GM21723 (cell line): ENCODE measurements at regions not wholly inside any gene's neighbourhood (a gene's known extent, or its start where the extent isn't known, plus 50 kb on each side); places are given as distances from the start of the nearest gene placed in this dataset.

ENCODE experiments used
- ATAC-seq: cut with Tn5 transposase; IDR thresholded peaks from one replicate; pipeline ENCODE4 v1.9.1; 2021; ENCODE audit warnings: mild to moderate bottlenecking, moderate library complexity; ENCODE audit not compliant: unreplicated experiment

DNA sequence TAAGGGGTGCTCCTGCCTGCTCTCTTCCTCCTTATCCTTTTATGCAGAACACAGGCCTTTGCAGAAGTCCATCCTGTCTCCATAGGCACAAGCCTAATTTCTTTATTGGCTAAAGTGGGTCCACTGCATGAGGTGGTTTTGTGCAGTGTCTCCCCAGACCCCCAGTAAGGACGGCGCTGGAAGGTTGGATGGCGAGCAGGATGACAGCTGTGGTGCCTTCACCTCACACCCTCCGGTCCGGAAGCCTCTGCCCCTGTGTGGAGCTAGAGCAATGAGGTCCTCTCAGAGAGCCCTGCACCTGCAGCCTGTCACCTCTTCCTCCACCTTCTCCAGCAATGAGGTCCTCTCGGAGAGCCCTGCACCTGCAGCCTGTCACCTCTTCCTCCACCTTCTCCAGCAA is 393.7 kb upstream of the IRX1 start:
- ATAC-seq, result no peak

DNA sequence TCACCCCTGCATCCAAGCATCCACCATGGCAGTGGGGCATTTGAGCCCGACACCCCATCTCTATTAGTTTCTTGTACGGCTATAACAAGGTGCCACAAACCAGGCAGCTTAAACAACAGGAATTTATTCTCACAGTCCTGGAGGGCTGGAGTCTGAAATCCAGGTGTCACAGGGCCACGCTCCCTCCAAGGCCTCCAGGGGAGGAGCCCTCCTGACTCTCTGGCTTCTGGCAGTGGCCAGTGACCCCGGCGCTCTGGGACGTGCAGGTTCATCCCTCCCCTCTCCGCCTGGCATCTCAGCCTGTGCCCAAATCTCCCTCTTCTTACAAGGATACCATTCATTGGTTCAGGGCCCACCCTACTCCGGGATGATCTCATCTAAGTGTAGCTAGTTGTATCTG is 394.5 kb upstream of the IRX1 start:
- no peak for ATAC-seq

DNA sequence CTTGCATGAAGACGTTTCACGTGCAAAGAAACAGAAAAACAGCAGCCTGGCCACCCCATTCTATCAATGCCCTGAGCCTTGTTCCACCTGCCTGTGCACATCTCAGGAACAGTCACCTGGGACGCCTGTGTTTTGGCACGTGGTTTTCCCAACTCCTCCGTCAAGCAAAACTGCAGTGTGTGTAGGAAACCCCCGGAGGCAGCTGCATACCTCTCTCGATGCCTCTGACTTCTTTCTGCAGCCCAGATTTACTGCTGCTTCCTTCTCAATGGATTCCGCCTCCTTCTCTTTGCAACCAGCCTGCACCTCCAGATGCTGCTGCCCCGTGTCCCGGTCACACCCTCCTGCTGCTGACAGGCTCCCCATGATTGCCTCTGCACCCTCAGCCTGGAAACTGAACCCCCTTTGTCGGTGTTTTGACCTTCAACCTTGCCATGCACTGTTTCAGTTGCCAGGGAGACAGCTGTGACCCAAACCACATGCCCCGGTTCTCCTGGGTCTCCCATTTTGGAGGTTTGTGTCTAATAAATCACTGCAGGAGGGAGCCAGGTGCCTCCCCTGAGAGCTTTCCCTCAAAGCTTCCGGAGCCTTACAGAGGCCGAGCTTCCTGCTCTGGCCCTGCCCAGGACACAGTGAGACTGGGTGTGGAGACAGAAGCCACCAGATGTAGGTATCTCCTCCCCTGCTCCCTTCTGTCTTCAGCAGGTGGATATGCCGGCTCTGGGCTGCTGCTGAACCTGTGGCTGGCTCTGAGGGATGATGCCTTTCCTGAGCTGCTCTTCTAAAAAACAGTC is 395.5 kb upstream of the IRX1 start:
- ATAC-seq, result no peak

DNA sequence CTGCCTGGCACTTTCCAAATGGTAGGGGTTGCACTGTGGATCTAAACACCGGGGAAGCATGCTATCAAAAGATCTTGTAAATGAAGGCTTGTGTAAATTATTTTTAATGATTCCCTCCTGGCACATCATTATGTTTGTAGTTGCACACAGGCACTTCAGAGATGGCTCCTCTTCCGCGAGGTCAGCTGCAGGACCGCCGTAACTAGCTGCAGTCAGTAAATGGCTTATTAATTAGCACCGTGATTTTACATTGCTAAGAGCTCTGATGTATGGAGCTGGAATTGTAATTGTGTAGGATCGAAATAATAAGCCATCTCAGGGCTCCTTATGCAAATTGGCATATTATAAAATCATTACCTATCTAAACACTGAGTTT is 397.6 kb upstream of the IRX1 start:
- ATAC-seq, result no peak

DNA sequence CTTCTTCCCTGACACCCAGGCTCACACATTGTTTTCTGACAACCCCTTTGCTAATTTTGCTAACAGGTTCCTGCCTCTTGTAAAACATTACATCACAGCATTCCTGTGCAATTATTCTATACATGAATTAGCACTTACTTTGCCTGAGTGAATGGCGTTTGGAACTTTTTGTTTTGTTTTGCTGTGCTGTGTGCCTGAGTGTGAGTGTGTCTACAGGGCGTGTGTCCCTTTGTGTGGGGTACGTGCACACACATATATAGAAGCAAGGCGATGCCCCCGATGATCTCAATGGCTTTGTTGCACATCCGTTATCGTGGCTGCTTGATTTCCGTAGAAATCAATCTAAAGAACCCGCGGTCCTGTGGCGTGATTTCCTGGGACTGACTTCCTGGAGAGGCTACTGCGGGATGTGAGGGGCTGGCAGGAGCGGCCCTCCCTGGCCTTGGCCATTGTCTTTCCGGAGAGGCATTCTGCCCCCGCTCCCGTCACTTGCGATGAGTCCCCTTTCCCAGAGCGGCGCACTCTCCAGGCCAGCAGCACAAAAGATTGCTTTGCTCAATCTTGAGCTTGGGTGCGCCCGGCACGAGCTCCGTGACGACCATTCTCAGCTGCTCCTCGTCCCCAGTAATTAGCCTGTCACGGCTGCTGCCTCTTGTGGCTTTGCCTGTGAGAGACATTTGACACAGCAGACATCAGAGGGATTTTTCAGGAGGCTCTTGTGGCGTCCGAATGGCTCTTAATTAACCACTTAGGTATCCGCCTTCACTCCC is 398.1 kb upstream of the IRX1 start:
- ATAC-seq, result no peak

DNA sequence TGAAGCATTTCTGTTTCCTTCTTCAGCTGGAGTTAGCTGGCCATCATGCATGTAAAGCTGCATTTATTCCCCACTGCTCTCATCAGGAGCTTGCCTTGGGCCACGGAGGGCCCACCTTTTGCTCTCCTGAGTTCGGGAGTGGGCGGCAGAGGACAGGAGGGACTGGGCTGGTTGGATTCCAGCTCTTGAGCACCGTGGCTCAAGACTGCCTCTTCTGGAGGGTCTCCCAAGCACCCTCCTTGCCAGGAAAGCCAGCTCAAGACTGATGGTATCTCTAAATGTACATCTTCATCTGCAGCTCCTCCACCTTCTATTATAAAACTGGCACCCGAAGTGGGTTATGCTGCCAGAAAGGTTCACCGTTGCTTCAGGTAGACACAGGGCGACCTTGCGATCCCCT is 399.6 kb upstream of the IRX1 start:
- ATAC-seq, result no peak

DNA sequence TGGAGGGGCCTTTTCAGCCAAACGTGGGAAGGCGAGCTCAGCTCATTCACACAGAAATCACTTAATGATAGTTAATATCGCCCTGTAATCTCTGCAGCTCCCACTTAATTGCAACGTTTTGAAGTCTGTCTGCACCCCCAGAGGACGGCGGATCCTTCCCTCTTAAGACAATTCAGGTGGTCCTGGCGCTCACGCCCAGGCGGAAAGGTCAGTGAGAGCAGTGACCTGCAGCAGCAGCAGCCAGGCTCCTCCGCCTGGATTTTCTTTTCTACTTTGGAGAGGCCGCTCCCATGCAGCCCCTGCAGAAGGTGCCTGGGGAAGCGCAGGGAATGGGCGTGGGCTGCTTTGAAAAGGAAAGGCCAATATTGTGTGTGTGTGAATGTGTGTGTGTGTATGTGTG is 400.9 kb upstream of the IRX1 start:
- ATAC-seq, result no peak

DNA sequence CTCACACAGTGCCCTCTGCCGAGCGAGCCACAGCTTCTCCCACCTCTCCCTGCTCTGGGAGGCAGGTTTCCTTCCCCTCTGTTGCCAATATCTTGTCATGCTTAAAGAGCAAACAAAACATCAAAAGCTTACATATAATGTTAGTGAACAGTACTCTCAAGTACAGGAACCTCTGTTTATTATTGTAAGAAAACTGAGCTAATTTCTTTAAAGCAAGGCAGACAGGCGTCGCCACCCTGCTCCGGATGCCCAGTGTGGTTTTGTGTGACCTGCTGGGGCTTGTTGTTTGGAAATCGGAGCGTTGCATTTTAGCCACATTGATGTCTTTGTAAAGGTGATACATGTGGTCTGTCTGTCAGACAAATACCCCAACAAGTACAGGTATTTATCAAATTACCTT is 401.4 kb upstream of the IRX1 start:
- no peak for ATAC-seq

DNA sequence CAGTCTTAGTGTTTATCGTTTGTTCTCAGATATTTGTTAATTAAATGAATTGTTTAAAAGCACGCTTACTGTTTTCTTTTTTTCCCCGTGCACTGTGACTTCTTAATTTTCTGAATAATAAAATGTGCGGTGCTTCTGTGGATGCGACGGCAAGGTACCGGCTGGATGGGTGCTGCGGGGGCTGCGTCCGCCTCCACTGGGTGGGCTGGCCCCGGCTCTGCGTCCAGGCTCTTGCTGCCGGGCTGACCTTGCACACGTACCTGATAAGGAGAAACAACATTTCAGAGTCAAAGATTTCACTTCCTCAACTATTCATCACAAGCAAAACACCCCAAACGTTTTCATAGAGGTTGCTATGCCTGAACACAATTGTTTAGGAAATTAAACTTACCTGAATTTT is 404.0 kb upstream of the IRX1 start:
- no peak for ATAC-seq

DNA sequence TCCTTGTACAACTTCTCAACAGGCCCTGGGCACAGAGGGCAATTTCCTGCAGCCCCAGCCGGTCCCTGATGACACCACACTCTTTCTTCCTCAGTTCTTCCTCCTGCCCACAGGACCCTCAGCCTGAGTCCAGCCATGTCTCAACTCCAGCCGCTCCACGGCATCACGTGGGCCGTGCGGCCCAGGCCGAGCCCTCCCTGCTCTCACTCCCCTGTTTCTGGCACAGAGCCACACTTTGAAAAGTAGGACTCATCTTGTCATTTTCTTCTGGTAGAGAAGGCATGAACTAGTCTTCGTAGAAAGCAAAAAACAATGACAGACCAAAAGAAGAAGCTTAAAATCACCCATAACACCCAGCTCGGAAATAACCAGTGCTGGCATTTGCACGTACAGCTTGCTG is 404.7 kb upstream of the IRX1 start:
- no peak for ATAC-seq

DNA sequence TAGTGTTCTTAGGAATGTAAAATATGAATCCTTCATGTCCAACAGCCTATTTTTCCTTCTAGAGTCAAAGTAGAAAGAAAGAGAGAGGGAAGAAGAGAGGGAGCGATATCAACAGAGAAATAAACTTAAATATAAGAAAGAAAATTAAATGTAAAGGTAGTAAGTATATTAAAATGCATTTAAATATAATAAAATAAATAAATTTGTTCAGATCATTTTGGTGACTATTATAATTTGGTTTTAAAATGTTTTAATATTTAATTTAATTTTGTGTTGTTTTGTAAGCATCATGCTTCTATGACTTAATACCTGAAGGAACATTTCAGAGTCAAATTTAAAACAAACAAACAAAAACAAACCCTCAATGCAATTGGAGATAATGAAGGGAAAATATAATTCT is 405.2 kb upstream of the IRX1 start:
- ATAC-seq, result no peak

DNA sequence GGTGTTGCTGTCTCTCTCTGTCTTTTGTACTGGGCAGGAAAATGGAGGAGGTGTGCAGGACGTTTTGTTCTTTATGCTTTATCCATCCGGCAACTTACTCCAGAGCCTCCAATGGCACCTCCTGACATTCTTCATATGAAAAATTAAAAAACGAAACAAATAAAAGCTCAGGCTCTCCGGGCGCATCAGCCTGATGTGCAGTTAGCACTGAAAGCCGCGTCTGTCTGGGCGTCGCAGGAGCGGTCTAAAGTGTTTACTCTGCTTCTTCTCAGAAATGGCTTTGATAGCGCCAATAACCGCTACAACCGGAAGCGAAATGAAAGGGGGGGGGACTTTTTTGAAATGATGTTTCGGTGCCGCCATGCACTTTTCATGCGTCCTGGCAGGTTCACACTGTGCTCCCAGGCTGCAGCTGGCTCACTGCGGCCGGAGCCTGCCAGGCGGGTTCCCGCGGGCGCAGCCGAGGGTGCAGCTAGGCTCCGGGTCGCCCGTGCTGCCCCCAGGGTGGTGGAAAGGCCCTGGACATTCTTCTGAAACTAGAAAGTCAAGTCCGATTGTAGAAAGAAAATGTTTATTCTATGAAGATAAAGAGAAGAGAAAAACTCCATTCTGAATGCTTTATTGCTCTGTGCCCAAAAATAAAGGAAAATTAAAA is 407.7 kb upstream of the IRX1 start:
- ATAC-seq, result no peak

DNA sequence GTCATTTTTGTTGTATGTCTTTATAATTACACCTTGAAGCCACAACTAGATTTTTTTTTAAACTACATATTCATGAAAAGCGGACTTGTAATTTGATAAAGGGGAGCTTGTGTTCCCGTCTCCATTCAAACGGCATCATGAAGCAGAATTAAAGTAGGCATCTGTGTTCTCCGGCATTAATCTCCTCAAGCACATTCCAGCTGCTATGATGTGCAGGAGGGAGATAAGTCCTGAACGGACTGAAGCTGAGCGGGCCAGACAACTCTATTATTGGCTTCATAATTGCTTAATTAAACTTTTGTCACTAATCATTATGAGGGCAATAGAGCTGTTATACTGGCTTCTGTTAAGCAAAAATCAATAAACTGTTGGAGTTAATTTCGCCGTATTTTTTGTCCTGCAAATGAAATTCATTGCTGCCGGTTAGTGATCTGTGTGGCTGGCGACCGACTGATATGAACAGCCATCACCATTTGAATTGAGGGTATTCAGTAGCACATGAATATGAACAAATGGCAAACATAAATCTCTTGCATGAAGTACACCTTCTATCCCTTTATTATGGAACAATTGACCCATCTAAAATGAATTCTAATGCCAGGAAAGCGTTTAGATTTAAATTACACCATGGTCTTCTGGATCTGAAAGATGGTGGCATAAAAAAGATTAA is 408.8 kb upstream of the IRX1 start:
- ATAC-seq, result no peak

DNA sequence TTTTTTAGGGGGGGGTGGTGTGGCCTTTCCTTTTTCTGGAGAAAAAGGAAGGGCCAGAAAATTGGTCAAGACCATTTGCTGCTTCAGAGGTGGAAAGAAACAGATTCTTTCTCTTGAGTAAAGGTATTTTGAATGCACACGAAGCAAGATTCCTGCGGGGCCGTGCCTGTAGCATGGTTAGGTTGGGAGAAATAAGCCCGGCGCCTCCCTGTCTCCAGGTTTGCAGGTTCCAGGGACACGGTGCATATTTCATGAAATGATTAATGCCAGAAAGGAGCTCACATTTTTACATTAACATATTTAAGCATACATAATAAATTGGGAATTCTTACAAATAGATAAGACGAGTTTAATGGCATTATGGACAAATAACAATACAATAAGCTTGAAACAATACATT is 409.5 kb upstream of the IRX1 start:
- no peak for ATAC-seq

DNA sequence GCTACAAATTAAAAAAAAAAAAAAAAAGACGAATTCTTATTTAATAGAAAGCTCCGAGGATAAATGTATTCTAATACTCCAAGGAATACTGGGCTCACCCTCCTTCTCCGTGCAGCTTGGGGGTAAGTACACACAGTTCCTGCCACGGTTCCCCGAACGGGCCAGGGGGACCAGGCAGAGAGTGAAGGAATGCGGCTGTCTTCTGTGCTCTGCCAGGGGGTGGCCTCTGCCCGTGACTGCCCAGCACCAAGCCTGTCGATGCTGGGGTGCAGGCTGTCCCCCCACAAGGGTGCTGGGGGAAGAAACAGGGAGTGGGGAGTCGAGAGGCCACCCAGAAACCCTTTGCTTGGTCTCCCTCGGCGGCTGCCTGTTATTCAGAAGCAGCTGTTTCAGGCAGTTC is 410.1 kb upstream of the IRX1 start:
- no peak for ATAC-seq

DNA sequence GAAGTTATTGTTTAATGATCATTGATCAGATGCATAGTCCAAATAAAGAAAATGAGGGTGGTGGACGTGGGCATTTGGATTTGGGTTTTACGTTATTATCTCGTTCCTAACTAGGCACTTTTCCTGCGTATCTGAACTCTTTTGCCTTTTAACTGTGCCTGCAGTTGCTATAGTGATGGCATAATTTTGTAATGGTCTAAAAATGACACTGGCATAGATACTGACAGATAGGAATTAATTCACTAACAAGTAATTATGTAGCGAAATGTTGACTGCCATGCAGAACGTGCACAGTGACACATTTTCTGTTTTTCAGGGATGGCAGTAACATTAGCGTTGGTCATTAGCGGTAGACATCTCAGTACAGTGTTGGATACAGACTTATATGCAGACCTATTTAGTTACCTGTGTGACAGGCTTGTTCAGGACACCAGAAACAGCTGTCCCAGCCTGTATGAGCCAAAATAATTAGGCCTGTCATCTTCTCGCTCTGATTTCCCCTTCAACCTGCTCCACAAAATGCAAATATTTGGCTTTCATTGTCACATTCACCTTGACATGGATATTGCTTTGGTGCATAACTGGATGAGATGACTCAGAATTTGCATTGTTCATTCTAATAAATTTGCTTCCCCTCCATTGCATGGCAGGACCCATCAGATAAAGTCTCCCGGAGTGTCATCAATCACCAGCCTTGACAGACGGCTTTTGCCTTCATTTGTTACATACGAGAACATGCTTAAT is 413.3 kb upstream of the IRX1 start:
- no peak for ATAC-seq

DNA sequence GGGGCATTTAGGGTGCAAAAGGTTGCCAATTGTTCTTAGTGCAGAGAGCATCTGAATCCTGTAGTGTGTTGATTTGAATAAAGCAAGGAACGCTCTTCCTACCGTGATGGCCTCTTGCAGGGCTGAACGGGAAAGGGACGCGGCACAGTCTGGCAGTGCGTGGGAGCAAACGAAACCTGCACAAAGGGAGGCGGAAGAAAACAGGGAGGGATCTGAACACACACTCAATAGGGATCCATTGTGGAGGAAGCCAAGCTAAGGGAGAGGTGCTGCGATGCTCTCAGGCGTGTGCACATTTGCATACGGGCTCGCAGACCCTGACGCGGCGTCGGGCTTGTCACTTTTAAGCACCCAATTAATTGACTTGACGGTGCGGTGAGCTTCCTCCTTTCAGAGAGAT is 414.0 kb upstream of the IRX1 start:
- no peak for ATAC-seq

DNA sequence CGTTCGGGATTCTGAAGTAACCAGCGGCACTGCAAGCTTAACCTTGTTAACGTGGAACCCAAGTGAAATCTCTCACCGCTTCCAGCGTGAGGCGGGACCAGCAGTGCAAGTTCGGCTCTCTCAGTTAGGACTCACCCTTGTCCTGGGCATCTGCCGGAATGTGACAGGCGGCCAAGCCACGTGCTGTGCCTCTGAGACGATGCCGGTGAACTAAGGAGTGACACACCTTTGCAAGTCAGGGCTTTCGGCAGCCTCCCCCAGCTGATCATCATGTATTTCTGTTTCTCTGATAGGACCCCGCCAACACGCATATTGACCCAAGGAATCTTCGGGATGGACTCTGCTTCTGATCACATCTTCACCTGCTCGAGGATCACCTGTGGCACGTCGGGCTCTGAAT is 415.0 kb upstream of the IRX1 start:
- no peak for ATAC-seq

DNA sequence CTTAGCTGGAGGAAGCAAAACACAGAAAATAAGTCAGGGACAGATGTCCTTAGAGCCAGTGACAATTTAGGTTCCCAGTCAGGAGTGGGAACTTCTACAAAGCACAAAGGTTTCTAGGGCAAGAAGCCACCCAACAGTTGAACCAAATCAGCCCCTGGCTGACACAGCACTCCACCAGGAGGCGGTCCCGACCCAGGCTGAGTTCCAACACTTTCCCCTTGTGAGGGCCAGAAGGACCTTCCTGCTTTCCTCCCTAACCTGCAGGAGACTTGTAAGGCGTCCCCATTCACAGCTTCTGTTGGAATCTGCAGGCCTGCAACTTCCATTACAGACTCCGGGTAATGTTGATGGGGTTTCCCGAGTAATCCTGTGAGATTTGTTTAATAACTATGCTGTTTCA is 416.4 kb upstream of the IRX1 start:
- ATAC-seq, result no peak

DNA sequence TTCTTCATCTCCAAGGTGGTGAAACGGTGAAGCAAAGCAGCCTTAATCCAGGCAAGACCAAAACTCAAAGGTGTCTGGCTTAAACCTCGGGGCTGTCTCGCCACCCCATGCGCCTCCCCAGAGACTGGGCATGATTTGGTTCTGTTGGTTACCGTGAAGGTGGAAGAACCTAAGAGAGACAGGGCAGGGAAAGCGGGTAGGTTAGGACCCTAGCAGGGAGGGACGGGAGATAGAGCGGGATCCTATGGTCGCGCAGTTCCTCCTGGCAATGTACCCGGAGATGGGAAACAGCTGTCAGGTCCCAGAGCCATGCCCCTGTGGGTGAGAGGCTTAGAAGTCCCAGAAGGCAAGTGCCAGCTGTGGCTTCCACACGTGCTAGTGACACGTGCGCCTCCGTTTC is 418.3 kb upstream of the IRX1 start:
- ATAC-seq, result no peak

DNA sequence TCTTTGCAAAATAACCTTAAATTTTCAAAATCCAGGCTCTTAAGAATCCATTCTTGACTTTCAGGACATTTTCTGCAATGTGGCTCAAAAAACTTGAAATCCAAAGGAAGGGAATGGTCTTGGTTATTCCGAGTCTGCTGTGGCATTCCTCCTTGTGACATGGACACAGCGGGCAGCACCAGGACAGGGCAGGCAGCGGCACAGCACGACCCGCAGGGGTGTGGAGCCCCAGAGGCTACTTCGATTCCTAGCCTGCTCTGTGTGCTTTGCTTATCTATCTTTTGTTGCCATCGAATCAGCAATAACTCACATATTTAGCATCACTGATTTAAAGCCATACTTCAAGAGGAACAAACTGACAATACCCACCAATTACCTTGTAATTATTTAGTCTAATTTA is 420.2 kb upstream of the IRX1 start:
- ATAC-seq, result no peak
